SW 1271 (cell line): ENCODE measurements at regions not wholly inside any gene's neighbourhood (a gene's known extent, or its start where the extent isn't known, plus 50 kb on each side); places are given as distances from the start of the nearest gene placed in this dataset.
"Not testable (repeated sequence)": the region's sequence is repeated elsewhere in the genome, so short reads cannot be mapped to it uniquely, and the experiment has no call there.

ENCODE experiments used
- DNase-seq, 2 experiments: peaks; one replicate each; lab custom pipeline; 2025; lab: John Stamatoyannopoulos, UW

DNA sequence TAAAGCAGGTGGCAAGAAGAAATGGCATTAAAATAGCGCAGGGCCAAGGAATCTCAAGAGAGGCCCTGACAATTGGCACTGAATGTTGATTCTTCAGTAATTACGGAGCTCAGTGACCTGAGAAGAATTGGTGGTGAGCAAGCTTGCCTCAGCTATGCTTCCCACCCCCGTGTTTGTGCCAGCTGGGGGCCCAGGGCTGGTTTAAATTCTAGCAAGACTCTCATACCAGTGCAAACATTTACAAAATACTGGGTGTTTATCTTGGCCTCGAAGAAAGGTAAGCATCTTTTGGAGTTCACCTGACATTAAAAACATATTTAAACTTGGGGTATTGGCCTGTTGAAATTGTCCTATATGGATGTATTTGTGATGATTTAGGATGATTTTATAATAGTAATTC lies 296.7 kb upstream of the USP25 start:
- DNase-seq = no peak

GRCh38 chr21:15434163-15434905 lies 295.4 kb upstream of the USP25 start:
- DNase-seq = no peak

- DNase-seq = no peak
These were observed 293.8 kb upstream of the USP25 start for GRCh38 chr21:15436031-15436430.

DNA sequence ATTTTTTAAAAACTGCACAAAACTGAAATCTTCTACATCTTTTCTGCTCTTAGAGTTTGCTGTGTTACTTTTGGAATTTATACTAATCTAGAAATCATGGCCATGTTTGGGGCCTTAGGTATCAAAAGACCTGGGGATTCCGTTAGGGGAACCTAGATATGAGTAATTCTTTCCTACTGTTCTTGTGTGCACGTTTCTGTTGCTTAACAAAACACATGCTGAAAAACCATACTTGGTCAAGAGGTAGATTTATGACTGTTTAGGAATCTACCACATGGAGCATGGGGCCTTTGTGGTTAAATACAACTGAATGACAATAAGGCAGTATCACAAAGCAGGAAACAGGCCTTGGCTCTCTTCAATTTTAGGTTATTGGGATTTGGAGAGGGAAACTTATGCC lies 291.9 kb upstream of the USP25 start:
- no peak for DNase-seq

DNA sequence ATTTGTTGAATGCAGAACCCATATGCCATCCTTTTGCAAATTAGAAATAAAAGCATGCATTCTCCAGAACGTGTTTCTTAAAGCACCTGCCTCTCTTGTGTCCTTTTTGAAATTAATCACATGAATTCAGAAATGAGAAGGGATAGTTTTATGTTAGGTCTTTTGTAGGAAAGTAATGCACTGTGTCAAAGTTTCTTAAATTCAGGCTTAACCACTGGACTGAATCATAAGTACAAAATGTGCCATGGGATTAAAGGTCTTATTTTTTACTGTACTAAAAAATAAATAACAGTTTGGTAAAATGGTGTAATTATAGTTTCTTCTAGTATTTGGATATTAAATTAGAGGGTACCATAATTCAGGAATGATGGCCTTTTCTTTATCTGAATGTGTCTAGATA lies 290.1 kb upstream of the USP25 start:
- no peak for DNase-seq

DNA sequence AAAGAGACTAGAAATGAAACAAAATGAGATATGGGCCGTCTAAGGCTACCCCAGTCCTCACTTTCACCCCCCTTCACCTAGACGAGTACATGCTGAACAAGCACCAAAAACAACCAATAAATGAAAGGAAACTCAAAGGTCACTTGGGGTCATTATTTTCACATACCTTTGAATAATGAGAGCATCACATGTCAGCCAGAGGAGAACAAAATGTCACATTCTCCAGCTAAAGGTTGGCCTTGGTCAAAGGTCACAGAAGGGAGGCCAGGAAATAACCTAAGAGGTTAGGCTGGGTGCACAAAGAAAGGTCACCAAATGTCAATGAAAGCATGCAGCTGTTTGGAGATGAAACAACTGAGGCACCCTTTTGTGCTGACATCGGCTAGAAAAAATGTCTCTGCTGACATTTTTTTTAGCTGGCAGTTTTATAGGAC lies 288.7 kb upstream of the USP25 start:
- no peak for DNase-seq

- DNase-seq = no peak
These were observed 287.8 kb upstream of the USP25 start for GRCh38 chr21:15441992-15442391.

DNA sequence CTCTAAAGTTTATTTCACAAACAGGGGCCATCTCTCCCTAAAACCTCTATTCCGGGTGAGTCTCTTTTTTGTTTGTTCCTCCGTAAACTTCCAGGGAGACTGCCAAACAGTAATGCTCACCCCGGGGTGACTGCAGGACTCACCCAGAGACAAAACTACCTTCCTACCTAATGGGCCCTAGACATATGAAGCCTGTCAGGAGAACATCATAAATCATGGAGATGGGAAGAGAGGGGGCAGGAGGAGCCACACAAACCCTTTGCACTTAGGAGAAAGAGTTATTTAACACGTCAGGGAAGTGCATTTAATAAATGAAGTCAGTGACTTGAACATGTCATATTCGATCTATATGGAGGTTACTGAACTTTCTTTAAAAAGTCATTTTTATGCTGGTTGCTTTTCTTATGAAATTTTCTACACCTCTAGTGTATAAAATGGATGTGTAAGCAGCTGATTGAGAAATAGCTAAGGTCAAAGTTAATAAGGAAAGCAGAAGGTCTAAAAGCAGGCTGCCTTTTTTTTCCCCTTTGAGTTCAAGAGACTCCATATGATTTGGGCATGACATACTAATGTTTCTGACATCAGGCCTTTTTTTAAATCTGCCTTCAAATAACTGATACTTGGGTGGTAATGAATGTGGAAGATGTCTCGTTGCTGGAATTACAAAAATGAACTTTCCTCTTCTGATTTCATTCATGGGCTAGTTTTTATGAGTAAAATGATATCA lies 286.9 kb upstream of the USP25 start:
- no peak for DNase-seq

DNA sequence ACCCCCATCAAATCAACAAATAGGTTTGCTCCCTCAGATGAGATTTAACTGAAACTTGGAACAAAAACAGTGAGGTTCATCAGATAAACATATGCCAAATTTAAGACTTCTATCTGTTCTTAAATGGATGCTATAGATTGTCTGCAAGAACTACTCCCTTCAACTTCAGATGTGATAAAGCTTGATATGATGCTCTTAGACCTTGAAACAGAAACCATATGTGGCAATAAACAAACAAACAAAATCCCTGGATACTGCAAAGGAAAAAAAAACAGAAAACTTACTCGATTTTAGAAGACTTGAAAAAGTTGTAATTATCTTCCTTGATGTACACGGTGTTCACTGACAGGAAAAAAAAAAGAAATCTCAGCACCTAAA lies 286.1 kb upstream of the USP25 start:
- DNase-seq = no peak

DNA sequence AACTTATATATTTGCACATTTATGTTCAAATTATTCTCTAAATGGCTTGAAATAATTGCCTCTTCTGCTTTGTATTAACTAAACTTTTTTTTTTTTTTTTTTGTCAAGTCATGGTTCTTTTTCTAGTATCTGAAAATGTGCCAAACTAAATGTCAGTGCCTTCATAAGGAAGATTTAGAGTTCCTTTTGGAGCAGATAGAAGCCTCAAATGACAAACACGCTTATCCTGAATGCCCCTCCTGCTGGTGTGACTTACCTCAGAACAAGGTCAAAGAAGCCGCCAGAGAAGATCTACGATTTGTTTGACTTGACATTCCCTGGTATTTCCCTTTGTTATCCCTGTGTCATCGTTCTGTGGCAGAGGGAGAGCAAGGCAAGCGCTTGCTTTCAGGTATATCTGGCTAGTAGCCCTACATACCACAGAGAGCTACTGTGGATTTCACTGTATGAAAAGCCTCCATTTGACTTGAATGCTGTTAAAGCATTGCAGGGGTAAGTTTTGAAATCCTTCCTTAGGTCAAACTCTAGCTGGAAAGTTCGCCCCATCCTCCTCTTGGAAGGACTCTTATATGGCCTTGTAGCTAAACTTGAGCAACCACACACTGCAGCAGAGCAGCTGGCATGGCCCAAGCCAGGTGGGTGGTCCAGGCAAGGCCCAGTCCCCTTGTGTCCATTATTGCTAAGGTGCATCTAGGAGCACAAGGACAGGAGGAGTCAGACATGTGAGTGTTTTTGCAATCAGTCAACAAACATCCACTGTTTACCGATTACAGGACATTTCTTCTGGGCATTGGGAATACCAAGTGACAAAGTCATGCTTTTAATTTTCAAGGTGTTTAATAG lies 285.4 kb upstream of the USP25 start:
- no peak for DNase-seq

- no peak for DNase-seq
These were observed 284.5 kb upstream of the USP25 start for GRCh38 chr21:15445327-15445726.

GRCh38 chr21:15446223-15446622 lies 283.6 kb upstream of the USP25 start:
- DNase-seq = no peak

DNA sequence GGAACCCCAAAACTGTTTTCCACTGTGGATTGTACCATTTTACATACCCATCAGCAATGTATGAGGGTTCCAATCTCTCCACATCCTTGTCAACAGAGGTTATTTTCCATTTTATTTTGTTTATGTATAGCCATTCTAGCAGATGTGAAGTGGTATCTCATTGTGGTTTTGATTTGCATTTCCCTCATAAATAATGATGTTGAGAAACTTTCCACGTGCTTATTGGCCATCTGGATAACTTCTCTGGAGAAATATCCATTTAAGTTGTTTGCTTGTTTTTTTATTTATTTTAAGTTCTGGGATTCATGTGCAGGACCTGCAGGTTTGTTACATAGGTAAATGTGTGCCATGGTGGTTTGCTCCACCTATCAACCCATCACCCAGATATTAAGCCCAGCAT lies 280.2 kb upstream of the USP25 start:
- DNase-seq = no peak

- DNase-seq = no peak
These were observed 276.5 kb upstream of the USP25 start for GRCh38 chr21:15453261-15453660.

DNA sequence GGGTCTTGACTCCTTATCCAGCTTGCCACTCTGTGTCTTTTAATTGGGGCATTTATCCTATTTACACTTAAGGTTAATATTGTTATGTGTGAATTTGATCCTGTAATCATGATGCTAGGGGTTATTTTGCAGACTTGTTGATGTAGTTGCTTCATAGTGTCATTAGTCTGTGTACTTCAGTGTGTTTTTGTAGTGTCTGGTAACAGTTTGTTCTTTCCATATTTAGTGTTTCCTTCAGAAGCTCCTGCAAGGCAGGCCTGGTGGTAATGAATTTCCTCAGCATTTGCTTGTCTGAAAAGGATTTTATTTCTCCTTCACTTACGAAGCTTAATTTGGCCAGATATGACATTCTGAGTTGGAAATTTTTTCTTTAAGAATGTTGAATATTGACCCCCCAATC lies 276.0 kb upstream of the USP25 start:
- not testable (repeated sequence) for DNase-seq

GRCh38 chr21:15454931-15455330 lies 274.9 kb upstream of the USP25 start:
- DNase-seq = not testable (repeated sequence)

DNA sequence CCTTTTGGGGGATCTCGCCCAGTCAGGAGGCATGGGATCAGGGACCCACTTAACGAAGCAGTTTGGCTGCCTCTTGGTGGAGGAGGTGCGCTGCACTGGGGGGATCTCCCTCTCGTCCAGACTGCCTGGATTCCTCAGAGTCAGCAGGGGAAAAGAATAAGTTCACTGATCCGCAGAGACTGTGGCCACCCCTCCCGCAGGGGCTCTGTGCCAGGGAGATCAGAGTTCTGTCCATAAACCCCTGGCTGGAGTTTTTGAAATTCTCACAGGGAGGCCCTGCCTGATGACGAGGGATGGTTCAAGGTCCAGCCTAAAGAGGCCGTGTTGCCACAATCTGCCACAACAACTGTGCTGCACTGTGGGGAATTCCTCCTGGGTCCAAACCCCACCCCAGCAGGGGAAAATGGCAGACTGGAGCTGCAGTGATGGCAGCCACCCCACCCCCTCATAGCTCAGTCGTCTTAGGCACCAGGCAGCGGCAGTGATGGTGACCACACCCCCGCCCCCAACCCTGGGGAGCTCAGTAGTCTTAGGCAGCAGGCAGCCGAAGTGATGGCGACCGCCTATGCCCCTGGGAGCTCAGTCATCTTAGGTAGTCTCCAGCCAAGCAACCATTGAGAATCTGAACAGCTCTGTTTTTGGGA lies 273.8 kb upstream of the USP25 start:
- no peak for DNase-seq

DNA sequence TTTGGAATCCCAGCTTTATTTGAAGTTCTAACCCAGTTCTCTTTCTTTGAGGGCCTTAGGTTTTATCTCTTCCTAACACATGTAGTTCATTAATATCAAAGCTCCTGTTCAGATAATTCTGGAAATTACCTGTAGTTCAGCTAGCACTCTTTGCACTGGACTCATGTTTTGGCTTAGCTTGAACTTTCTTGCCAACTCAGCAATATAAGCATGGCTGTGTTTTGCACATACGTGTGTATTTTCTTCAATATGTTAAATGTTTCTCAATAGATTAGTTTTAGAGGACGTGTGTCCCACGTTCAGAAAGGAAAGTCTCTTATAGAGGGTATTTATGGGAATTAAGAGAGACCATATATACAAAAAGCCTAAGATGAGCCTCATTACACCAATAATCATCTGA lies 271.8 kb upstream of the USP25 start:
- no peak for DNase-seq

GRCh38 chr21:15462092-15462491 lies 267.7 kb upstream of the USP25 start:
- no peak for DNase-seq

DNA sequence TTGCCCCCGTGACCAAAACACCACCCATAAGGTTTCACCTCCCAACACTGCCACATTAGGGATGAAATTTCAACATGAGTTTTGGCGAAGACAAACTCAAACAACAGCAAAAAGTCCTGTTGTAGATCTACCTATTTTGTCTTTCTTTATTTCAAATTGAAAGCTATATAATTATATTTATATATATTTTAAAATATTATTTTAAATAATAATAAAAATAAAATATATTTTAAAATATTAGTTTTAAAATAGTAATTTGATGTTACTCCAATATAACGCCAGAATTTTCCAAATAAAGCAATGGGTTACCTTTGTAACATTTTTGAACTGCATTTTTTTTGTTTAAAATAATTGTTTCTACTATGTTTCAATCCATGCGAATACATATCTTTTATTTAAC lies 263.5 kb upstream of the USP25 start:
- DNase-seq = no peak

GRCh38 chr21:15468368-15468767 lies 261.4 kb upstream of the USP25 start:
- DNase-seq = no peak
